ENCODE measurements at regions not wholly inside any gene's neighbourhood (a gene's known extent, or its start where the extent isn't known, plus 50 kb on each side); places are given as distances from the start of the nearest gene placed in this dataset.

GRCh38 chr12:58277231-58277630 is 335.9 kb downstream of the ATP23 start:
- no peak for DNase-seq

GRCh38 chr12:58283553-58283952 is 342.2 kb downstream of the ATP23 start:
- DNase-seq = no peak

GRCh38 chr12:58285551-58285950 is 344.2 kb downstream of the ATP23 start:
- no peak for DNase-seq

GRCh38 chr12:58286353-58286752 is 345.0 kb downstream of the ATP23 start:
- no peak for DNase-seq

DNA sequence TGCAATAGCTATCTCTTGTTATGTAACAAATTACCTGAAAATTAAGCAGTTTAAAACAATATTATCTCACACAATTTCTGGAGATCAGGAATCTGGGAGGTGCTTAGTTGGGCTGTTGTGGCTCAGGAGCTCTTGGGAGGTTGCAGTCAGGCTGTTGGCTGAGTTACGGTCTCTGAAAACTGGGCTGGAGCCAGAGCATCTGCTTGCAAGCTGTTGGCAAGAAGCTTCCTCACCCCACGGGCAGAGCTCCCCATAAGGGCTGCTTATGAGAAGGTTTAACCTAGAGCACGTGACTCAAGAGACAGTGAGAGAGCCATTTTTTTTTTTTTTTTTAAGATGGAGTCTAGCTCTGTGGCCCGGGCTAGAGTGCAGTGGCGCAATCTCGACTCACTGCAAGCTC is 346.8 kb downstream of the ATP23 start:
- DNase-seq = no peak

GRCh38 chr12:58291106-58291505 is 349.7 kb downstream of the ATP23 start:
- no peak for DNase-seq

DNA sequence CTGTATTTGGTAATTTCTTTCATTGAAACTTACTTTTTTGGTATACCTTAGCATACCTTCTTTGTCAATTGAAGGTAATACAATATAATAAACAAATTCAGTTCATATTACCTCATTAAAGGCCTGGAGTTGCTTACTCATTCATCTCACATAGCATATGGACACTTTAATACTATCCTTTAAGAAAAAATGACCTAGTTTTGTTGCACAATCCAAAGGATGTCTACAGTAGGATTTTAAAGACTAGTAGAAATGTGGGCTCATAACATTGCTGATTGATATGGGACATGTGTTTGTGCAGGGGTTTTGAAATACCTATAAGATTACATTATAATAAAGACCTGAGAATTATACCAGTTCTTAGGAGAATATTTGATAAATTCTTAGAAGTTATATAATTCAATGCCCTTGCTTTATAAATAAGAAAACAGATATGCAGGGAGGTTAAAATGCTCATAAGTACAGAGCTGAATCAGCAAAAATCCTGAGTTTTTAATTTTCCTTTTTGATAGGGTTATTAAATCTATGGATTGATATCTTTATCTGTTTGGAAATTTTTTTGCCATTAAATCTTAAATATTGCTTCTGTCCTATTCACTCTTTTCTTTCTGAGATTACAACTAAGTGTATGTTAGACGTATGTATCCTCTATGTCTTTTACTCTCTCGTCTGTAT is 352.1 kb downstream of the ATP23 start:
- DNase-seq = no peak

DNA sequence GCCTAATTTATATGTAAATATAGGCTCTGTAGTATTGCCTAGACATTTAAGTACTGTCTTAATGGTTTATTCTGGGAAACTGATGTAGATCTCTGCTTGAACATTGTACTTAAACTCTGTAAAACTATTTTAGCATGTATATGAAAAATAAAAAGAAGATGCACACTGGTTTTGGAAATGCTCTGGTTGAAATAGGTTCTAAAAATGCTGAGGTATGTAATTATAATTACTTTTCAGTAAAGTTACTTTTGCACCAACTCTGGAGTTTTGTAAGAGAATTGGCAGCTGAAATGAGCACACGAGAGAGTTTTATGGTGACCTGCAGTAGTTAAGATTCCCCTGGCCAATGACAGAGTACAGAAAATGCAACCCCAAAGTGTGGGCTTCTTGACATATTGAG is 353.9 kb downstream of the ATP23 start:
- no peak for DNase-seq

GRCh38 chr12:58296863-58297262 is 355.5 kb downstream of the ATP23 start:
- DNase-seq = no peak

- DNase-seq = no peak
These were observed 357.4 kb downstream of the ATP23 start for GRCh38 chr12:58298803-58299202.

- no peak for DNase-seq
These were observed 358.0 kb downstream of the ATP23 start for GRCh38 chr12:58299371-58299770.

DNA sequence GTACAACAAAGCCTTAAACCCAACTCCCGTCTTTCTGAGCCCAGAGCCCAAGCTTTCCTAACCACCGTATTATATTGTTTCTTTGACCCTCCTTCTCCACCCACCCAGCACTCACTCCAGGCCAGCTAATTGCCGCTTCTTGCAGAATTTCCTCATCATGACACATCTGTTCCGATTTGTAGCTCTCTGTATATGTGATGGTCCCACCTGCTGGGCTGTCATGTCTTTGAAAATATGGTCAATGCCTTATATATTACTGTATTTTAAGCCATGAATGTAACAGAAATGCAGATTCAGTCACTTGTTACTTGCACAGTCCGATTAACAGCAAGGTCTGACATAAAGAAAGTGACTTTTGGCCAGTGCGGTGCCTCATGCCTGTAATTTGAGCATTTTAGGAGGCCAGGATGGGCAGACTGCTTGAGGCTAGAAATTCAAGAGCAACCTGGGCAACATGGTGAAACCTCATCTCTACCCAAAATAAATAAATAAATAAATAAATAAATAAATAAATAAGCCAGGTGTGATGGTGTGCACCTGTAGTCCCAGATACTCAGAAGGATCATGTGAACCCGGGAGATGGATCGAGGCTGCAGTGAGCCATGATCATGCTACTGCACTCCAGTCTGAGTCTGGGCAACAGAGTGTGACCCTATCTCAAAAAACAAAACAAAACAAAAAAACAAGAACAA is 359.8 kb downstream of the ATP23 start:
- no peak for DNase-seq

DNA sequence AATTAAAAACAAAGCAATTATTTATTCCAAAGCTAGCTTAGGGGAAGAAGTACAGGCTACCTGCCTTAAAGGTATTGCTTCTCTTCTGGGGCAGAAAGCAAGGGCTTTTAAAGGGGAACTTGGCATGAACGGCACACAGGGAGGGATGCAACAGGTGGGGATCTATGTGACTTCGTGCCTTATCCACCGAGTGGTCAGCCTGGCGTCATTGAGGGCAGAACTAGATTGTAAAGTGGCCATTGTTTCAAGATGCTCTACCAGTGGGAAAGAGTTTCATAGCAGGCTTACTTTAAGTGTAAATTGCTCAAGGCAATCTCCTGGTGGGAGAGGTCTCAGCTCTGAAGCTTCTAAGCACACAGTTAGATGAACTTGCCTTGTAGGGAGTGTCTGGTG is 360.4 kb downstream of the ATP23 start:
- no peak for DNase-seq

GRCh38 chr12:58302487-58303011 is 361.2 kb downstream of the ATP23 start:
- DNase-seq = peak; percentile 71

- no peak for DNase-seq
These were observed 365.1 kb downstream of the ATP23 start for GRCh38 chr12:58306266-58307000.

DNA sequence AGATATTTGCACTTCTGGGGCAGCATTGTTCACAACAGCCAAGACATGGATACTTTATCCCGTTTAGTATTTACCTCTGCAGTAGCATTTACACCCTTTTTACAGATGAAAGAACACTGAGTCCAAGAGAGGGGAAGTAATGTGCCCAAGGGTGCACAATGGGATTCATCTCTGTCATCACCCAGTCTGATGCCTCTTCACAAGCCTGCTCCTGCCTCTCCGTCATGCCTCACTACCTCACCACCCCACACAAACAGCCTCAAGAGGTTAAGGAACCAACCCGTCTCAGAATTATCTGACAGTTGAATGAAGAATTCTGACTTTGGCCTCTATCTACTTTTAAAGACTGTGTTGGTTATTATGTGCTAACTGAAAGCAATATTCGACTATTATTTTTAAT is 368.4 kb downstream of the ATP23 start:
- no peak for DNase-seq

DNA sequence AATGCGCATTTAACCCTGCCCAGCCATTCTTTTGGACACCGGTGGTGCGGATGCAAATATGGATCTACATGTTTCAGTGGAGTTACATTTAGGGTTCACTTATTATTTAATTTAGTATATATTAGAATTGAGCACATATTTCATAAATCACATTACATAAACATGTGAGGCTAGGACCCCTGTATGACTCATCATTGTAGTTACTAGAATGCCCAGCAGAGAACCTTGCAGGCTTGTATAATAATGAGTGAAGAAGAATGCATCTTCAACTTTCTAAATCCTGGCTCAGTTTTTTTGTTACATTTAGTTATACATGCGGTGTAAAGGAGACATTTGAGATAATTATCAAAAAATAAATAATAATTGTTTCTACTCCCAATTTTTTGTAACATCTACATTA is 369.0 kb downstream of the ATP23 start:
- no peak for DNase-seq

GRCh38 chr12:58310809-58311622 is 369.6 kb downstream of the ATP23 start:
- DNase-seq = no peak

DNA sequence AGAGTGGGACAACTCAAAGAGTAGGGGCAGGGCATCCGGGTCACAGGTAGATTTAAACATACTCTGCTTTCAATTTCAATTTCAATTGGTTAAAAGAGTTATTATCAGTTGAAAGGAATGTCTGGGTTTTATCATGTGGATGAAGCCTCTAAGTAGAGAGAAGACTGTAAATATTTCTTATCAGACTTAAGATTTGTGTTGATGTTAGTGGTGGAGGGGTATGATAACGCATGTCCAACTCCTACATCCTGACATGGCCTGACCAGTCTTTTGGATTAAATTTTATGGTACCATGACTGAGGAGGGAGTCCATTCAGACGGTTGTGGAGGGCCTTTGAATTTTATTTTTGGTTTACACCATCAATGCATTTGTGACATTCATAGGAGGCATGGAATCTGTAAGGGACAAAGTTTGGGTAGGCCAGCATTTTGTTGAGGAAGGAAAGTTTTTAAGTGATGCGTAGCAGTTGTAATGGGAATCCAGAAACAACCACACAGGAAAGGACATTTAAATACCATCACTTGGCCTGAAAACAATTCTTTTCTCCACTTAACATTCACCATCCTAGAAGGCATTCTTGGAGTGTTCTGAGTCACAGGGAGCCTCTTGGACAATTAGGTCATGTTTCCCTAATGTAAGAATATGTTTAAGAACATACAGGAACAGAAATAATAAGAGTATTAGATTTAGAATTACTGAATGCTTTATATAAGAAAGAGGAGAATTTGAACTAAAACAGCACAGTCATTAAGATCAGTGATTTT is 371.9 kb downstream of the ATP23 start:
- DNase-seq = no peak

- DNase-seq = no peak
These were observed 373.2 kb downstream of the ATP23 start for GRCh38 chr12:58314610-58315009.

- no peak for DNase-seq
These were observed 375.6 kb downstream of the ATP23 start for GRCh38 chr12:58316926-58317325.

GRCh38 chr12:58321414-58321813 is 380.0 kb downstream of the ATP23 start:
- no peak for DNase-seq
